NCI-H1694 (cell line): ENCODE measurements at regions not wholly inside any gene's neighbourhood (a gene's known extent, or its start where the extent isn't known, plus 50 kb on each side); places are given as distances from the start of the nearest gene placed in this dataset.

Experiments used
- DNase-seq: peaks from one replicate; lab custom pipeline; 2025; lab: John Stamatoyannopoulos, UW

- no peak for DNase-seq
Measured at GRCh38 chr18:45378308-45378707, 237.0 kb upstream of the SLC14A2 start.

- no peak for DNase-seq
Measured at GRCh38 chr18:45378933-45379332, 236.3 kb upstream of the SLC14A2 start.

- no peak for DNase-seq
Measured at GRCh38 chr18:45379903-45380302, 235.4 kb upstream of the SLC14A2 start.

- no peak for DNase-seq
Measured at GRCh38 chr18:45381282-45381681, 234.0 kb upstream of the SLC14A2 start.

- DNase-seq: no peak
Measured at GRCh38 chr18:45383228-45383627, 232.0 kb upstream of the SLC14A2 start.

GRCh38 chr18:45384137-45384961 lies 230.9 kb upstream of the SLC14A2 start:
- DNase-seq: peak; percentile 29

- DNase-seq: no peak
Measured at GRCh38 chr18:45384962-45385315, 230.3 kb upstream of the SLC14A2 start.

GRCh38 chr18:45386041-45386655 lies 229.1 kb upstream of the SLC14A2 start:
- DNase-seq: peak; percentile 39

GRCh38 chr18:45387229-45387628 lies 228.0 kb upstream of the SLC14A2 start:
- DNase-seq: no peak

- DNase-seq: no peak
Measured at GRCh38 chr18:45398448-45398847, 216.8 kb upstream of the SLC14A2 start.

GRCh38 chr18:45399146-45399545 lies 216.1 kb upstream of the SLC14A2 start:
- no peak for DNase-seq

- DNase-seq: no peak
Measured at GRCh38 chr18:45399643-45400042, 215.6 kb upstream of the SLC14A2 start.

GRCh38 chr18:45402485-45403056 lies 212.7 kb upstream of the SLC14A2 start:
- no peak for DNase-seq

- no peak for DNase-seq
Measured at GRCh38 chr18:45403341-45404049, 211.8 kb upstream of the SLC14A2 start.

- DNase-seq: no peak
Measured at GRCh38 chr18:45408218-45408617, 207.1 kb upstream of the SLC14A2 start.

GRCh38 chr18:45409971-45410370 lies 205.3 kb upstream of the SLC14A2 start:
- no peak for DNase-seq

GRCh38 chr18:45412577-45412976 lies 202.7 kb upstream of the SLC14A2 start:
- DNase-seq: no peak

- no peak for DNase-seq
Measured at GRCh38 chr18:45413180-45413836, 202.0 kb upstream of the SLC14A2 start.

GRCh38 chr18:45415614-45416013 lies 199.7 kb upstream of the SLC14A2 start:
- no peak for DNase-seq

- peak; percentile 21 for DNase-seq
Measured at GRCh38 chr18:45416168-45416567, 199.1 kb upstream of the SLC14A2 start.

GRCh38 chr18:45417392-45417791 lies 197.9 kb upstream of the SLC14A2 start:
- no peak for DNase-seq

GRCh38 chr18:45423659-45424058 lies 191.6 kb upstream of the SLC14A2 start:
- DNase-seq: peak; percentile 2
